Fibroblast of skin of right quadriceps (primary cell): ENCODE measurements at regions not wholly inside any gene's neighbourhood (a gene's known extent, or its start where the extent isn't known, plus 50 kb on each side); places are given as distances from the start of the nearest gene placed in this dataset.

Source experiments
- DNase-seq: peaks from one replicate; pipeline ENCODE4 v3.0.0-alpha.2; 2013

DNA sequence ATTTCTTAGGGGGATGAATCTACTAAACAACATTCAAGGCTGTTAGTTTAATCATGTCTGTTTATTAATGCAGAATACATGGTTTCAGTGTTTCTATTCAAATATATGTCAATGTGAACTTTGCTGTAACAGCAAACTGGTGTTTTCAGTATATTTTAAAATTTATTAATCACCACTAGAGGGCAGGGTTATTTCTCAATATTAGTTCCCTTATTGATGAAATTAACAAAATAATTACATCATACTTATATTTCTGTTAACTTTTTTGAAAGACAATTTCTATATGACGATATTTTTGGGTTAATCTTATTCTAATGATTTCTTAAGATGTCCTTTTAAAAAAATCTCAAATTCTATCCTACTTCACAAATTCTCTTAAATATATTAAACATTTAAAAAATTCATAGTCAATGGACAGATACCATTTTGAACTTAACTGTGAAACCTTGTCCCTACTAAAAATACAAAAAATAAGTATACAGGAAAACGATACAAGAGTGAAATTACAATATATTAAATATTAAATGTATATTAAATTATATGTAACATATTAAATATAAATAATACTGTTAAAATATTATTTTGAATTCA lies 1034.1 kb upstream of the PRMT6 start:
- DNase-seq = peak; percentile 21

DNA sequence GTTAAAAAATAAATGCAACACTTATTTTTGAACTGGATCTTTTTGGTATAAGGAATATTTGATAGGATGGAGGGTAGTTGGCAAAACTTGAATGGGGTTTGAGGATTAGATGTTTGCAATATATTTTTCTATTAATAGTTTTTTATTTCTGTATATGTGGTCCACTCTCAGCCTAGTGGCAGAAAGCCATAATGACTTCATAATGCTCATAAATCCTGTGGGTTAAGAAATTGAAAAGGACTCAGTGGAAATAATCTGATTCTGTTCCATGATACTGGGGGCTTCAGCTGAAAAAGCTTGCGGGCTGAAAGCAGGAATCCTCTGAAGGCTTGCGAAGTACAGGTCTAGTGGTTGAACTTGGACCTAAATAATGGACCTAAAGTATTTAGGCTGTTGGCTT lies 1028.6 kb upstream of the PRMT6 start:
- DNase-seq = no peak

DNA sequence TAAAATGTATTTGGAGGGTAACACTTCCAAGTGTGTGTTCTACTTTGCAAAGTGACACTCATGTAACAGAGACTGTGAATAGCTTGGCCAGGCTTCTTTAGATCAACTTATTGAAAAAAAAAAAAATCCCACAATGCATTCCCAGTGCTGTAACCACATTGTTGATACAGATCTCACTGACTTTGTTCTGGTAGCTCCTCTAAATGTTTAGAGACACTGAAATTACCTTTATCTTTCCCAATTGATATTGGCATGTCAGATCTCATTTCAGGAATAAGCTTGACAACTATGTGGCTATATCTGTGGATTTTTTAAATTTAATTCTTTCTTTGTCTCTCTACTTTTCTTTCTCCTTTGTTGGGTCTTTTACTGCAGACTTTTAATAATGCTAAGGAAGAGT lies 1018.9 kb upstream of the PRMT6 start:
- no peak for DNase-seq

DNA sequence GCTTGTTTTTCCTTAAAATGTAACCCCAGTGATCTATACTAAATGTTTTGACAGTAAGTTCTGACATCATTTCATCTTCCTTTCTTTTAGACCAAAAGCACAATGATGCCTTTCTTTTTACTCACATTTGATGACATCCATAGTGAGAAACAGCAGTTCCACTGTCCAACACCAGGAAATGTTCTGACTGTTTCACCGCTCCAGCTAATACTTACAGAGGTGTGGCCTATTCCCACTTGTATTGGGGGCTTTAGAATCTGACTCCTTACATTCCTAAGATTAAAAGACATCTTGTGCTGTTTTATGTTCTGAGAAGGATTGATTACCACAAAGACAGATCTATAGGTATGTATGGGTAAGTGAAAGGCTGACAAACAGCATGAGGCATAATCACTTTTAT lies 1018.2 kb upstream of the PRMT6 start:
- no peak for DNase-seq

DNA sequence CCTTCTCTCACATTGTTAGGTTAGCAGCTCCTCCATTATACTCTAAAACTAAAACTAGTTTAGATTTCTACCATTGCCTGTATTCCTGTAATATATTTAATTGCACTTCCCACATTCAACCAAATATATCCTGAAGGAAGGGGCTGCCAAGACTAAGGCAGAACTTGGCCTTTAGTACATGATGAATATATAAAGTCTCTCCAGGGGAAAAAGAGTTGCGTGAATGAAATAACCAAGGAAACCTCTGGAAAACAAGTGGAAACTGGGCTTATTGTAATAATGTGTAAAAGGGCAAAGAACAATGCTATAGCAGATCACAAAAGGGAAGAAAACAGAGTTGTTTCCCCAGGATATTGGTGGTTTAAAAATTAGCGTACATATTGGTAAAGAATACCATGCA lies 1012.5 kb upstream of the PRMT6 start:
- DNase-seq = no peak

DNA sequence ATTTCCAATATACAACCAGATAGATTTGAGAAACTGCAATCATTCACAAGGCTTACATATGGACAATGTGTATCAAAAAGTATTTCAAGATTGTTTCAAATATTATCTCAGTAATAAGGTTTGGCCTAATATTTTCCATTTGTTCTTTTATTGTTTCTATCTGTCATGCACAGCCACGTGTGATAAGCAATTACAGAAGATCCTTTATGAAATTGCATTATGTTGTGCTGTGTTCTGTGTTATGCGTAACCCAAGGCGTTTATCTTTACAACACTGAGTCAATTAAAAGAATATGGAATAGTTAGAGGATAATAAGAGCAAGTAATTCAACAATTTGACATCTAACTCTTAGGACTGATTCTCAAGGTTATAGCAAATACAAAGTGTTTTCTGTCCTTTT lies 1009.3 kb upstream of the PRMT6 start:
- no peak for DNase-seq

DNA sequence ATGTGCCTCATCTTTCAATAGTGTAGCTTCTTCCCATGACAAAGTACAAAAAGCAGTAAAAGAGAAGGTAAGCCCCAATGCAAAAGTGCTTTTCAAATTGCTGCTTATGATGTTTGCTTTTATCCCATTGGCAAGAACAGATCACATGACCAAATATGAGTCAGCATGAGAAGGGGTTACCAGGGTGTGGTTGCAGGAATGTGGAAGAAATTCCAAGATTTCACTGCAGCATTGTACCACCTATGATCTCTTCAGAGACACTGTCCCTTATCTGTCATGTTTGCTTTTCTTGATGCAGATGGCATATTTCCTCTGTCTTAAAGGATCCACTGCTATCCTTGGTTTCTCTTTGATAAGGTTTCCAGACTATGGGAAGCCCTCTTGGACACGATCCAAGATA lies 1006.9 kb upstream of the PRMT6 start:
- no peak for DNase-seq

DNA sequence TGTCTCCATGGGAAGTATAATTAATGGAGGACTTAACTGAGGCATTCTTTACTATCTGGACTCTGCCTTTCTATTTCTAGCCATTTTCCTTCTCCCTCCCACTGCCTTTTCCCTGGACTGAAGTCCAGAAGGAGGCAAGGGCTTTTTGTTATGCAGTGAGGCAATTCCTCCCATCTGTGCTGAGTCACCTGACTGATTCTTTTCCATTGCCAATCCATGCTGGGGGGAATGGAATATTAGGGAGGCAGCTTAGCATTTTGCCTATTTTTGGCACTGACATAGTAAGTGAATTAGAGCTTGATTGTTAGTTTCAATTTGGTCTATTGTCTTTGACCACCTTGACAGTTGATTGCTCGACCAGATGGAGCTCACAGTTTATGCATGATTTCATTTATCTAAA lies 1000.6 kb upstream of the PRMT6 start:
- no peak for DNase-seq

DNA sequence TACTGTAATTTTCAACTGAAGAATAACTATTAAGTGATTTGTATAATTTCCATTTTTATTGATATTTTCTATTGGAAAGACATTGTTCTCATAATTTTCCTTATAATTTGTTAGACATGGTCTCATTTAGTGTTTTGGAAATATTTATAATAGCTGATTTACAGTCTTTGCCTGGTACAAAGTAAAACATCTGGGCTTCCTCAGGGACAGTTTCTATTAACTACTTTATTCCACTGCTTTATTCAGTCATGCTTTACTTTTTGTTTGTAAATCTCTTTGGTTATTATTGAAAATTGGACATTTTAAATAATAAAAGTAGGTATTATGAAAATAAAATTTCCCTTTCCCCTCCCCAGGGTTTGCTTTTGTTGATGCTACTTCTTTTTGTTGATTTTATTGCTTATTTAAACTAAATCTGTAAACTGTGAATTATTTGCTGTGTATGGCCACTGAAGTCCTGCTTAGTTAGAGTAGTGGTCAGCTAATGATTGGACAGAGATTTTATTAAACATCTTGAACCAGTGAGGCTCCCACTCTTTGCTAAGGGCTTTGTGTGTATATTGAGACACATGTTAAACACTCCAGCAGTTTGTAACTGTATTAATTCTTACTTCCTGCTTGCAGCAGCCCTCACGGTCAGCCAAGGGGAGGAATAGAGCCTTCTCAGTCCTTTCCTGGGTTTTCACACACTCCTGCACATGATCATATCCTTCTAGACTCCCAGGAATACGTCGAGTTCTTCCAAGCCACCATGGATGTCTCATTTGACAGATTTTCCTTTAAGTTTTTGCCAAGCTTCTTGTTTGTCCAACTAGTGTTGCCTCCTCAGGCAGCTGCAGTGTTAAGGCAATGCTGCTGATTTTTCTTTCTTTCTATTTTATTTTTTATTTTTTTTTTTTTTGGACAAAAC lies 994.6 kb upstream of the PRMT6 start:
- no peak for DNase-seq

DNA sequence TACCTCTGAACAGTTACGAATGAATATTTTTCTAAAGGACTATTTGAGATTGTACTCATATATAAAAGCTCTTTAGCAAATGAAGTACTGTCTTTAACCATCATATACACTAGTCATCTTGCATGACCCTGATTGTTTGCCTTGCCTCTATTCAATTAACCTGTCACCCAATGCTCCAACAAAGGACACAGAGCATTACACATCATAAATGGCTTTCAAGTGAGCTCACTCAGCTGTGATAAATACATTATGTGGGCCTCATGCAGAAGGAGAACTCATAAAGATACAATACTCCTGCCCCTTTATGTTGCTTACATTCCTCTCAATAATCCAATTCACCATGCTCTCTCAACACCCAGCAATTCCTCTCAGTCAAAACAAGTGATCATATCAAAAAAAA lies 993.0 kb upstream of the PRMT6 start:
- no peak for DNase-seq

DNA sequence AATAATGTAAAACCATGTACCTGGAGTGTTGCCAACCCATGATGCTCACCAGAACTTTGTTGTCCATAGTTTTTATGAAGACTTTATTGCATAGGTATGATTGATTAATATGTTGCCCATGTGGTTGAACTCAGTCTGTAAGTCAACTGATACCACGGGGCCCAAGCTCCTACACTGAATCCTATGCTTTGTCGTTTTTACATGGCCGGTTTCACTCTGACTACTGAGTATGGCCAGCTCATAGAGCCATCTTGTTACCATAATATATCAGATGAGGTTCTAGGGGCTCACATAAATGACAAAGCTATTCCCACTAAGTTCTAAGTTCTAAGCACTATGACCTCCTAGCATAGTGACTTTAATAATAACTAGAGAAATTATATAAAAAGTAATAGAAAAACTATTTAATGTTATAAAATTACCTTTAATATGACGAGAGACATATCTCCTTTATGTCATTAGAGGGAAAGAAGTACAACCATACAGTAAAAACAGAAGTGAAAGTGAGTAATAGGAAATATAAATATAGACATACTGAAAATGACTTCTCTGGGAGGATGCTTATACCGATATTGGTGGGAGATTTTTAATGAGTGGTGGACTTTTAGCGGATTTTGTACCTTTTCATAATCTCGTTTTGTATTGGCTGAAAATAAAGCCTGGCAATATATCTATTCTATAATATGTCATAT lies 983.4 kb upstream of the PRMT6 start:
- DNase-seq = no peak

DNA sequence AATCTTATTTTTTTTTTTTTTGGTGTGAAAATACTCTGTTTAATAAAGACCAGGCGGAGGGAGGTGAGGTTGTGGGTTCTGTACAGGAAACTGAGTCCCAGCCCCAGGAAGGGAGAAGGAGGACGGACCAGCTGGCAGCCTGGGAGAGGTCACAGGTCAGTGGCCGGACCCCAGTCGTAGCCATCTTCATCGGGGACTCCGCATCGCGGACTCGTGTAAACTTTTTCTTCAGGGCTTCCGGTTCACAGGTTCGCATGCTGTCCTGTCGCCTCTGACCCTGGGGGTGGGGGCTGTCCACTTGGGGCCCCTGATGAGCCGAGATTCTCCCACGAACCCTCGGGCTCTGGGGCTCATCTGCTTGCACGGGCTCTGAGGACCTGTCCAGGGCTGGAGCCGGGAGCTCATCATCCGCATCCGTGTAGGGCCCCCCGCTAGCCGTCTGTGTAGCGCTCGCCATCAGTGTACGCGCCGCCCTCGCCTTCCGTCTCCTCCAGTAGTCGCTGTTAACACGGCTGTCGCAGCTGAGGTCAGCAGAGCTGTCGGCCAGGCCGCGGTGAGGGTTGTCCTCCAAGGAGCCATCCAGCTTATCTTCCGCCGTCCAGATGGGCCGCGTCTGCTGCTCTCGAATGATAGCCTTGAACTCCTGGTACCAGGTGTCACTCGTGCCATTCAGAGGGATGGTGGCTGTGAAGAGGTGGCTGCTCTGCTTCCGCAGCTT lies 975.7 kb upstream of the PRMT6 start:
- DNase-seq = peak; percentile 2

DNA sequence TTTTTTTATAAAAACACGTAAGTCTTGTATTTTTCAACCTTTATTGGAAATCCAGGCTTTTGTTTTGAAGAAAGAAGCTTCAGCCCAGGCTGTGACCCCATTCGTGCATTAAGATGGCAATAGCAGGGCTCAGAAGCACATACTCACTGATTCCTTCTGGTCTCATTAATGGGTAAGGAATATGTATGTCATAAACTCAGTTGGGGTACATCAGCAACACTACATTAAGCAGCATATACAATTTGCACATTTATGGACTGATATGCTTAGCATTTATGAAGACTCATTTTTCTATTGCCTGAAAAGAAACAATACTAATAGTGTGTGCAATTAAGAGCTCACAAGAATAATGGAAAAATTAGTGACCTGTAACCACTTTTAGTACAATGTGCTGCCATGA lies 945.4 kb upstream of the PRMT6 start:
- no peak for DNase-seq

DNA sequence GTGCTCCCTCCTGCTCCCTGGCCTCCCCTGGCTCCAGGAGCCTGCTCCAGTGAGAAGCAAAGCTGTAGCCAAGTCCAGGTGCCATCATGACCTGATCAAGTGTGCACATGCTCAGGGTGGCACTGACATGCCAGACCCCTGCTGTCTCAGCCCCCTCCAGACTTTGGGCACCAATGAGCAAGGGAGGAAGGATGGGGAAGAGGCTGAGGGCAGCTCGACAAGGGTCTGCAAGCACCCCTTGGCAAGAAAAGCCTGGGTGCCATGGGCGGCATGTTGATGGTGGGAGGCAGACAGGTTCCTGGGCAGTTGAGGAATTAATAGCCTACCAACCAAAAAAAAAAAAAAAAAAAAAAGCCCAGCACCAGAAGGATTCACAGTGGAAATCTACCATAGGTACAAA lies 942.6 kb upstream of the PRMT6 start:
- no peak for DNase-seq

DNA sequence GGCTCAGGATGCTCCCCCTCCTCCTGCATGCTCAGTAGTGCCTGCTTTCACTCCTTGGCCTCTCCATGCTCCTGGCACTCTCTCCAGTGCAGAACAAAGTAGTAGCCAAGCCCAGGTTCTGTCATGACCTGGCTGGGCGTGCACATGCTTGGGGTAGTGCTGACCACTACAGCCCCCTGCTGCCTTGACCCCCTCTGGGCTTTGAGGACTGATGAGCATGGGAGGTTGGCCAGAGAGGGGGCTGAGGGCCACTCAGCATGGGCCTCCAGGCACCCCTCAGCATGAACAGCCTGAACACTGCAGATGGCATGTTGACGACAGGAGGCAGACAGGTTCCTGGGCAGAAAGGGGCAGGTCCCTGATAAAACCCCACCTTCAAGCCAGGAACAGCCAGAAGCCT lies 935.7 kb upstream of the PRMT6 start:
- no peak for DNase-seq

DNA sequence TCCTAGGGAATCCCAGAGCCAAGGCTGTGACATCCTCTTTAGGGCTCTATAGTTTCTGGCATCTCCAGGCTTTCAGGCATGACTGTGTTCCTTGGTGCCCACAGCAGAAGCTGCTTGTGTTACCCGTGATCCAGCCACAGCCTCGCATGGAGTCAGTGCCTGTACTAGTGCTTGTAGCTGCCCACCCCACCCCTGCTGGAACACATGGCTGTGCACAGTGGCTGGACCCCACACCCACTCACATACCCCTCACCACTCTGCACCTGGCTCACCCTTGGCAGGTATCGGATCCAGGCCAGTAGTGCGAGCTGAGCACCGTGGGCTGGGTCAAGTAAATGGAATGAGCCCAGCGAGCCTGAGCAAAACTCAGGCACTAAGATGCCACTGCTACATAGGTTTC lies 934.7 kb upstream of the PRMT6 start:
- DNase-seq = no peak

DNA sequence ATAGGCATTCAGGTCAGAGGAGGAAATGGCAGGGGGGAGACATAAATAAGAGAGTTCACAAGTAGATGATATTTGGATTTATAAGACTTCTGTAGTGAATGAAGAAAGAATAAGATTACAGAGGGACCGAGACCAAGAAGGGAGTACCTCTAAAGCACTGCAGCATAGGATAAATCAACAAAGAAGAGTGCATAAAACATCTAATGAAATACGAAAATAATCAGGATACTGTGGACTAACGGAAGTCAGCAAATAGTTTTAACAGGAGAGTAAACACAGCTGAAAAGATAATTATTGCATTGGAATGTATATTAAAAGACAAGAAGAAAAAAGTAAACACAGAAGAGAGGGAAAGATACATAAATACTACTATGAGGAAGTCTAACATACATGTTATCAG lies 921.9 kb upstream of the PRMT6 start:
- DNase-seq = no peak

DNA sequence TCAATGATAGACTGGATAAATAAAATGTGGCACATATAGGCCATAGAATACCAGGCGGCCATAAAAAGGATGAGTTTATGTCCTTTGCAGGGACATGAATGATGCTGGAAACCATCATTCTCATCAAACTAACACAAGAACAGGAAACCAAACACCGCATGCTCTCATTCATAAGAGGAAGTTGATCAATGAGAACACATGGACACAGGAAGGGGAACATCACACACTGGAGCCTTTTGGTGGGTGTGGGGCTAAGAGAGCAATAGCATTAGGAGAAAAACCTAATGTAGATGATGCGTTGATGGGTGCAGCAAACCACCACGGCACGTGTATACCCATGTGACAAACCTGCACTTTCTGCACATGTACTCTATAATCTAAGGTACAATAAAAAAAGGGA lies 883.4 kb upstream of the PRMT6 start:
- no peak for DNase-seq

DNA sequence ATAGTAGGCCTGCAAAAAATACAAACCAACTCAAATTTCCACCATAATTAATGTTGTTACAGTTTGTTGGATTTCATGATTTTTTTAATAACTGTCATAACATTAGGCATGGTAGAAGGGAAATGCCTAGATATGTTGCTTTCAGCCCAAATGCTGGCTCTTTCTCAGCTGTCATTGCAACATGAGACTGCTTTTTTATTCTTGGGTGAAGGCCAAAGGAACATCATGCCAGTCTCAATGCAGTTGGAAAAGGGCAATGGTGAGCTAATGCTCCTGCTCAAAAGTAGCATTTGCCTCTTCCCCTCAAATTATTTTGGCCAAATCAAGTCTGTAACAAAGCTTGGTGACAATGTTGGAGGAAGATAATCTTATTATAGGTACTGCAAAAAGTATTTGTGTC lies 877.7 kb upstream of the PRMT6 start:
- no peak for DNase-seq

DNA sequence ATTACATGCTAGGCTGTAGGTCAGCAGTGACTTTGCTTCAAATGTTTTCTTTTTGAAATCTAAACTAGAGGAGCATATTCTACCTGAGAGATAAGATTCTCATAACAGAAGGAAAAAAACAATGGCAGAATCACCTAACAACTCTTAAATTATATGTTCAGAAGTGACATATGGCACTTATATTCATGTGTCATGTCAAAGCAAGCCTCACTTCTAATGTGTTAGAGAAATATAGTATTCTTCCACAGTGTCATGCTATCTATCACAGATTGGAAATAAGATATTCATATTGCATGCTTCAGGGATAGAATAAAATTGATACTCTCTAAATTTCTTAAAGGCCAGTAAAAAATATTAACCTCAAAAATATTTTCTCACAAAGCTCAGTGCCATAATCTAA lies 874.6 kb upstream of the PRMT6 start:
- DNase-seq = no peak

DNA sequence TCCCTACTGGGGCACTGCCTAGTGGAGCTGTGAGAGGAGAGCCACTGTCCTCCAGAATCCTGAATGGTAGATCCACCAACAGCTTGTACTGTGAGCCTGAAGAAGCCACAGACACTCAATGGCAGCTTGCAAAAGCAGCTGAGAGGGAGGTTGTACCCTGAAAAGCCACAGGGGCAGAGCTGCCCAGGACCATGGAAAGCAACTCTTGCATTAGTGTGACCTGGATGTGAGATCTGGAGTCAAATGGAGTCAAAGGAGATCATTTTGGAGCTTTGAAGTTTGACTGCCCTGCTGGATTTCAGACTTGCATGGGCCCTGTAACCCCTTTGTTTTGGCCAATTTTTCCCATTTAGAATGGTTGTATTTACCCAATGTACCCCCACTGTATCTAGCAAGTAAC lies 871.4 kb upstream of the PRMT6 start:
- no peak for DNase-seq

DNA sequence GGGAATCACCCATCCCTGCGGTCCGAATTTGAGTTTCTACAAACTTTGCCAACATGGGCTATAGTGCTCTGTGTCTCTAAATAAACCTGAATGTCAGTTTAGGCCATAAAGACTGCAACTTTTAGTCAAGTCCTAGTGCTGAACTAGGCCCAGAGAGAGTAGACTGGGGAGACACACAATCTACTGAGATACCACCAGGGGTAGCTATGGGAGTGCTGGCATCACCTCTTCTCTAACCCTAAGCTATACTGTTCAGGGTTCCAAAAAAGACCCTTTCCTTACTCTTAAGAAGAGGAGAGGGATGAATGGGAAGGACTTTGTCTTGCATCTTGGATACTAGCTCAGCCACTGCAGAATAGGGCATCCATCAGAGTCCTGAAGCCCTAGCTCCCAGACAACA lies 866.7 kb upstream of the PRMT6 start:
- DNase-seq = no peak

DNA sequence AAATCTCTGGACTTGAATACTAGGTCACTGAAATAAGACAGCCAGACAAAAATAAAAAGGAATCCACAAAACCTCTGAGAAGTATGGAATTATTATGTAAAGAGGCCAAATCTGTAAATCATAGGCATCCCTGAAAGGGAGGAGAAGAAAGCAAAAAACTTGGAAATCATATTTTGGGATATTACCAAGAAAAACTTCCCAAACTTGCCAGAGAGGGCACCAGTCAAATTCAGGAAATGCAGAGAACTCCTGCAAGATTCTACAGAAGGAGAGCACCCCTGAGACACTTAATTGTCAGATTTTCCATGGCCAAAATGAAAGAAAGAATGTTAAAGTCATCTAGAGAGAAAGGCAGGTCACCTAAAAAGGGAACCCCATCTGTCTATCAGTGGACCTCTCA lies 862.3 kb upstream of the PRMT6 start:
- no peak for DNase-seq

DNA sequence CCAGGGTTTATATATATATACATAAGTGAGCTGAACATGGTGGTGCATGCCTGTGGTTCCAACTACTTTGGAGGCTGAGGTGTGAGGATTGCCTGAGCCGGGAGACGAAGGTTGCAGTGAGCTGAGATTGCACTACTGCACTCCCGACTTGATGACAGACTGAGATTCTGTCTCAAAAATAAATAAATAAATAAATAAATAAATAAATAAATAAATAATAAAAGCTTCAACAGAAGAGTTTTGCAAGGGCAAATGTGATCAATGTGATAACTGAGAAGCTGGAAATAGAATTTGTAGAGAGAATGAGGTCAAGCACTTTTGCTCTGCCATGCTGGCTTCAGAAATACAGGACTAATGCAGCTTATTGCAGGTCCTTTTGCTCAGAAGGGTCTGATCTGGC lies 855.8 kb upstream of the PRMT6 start:
- DNase-seq = no peak
